GM19452 (cell line): ENCODE measurements at regions not wholly inside any gene's neighbourhood (a gene's known extent, or its start where the extent isn't known, plus 50 kb on each side); places are given as distances from the start of the nearest gene placed in this dataset.
A peak's percentile ranks its signal among the peaks of the same experiment; 100 is the strongest.
"Not testable (repeated sequence)": the region's sequence is repeated elsewhere in the genome, so short reads cannot be mapped to it uniquely, and the experiment has no call there.

Experiments used
- ATAC-seq: cut with Tn5 transposase; IDR thresholded peaks from one replicate; pipeline ENCODE4 v1.9.1; 2021; ENCODE audit not compliant: unreplicated experiment

- ATAC-seq = no peak
Observed at GRCh38 chr14:24744641-24745040, 110.7 kb upstream of the GZMB start.

GRCh38 chr14:24741871-24742270 lies 107.9 kb upstream of the GZMB start:
- no peak for ATAC-seq

GRCh38 chr14:24735984-24736630 lies 102.1 kb upstream of the GZMB start:
- ATAC-seq = no peak

DNA sequence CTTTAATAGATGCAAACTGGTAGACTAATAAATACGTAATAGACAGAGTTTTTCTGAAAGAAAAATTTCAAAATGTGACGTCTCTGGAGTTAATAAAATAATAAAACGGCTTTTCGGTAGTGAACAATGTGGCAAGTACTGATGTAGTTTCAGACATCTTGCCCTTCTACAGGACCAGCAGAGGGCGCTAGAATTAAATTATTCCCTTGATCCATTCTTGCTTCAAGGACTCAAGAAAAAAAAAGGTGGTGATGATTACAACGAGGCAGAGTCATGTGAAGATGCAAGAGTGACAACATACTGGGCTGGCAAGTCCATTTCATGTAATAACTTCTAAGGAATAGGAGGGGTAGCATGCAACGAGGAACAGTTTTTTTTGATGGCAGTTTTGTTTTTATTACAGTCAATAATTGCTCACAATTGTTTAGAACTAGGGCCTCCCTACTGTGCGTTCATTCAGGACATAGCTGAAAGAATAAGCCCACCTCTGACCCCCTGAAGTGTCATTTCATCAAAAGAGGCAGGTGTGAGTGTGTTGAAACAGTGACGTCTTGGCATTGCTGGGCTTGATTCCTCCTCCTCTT lies 101.0 kb upstream of the GZMB start:
- no peak for ATAC-seq

DNA sequence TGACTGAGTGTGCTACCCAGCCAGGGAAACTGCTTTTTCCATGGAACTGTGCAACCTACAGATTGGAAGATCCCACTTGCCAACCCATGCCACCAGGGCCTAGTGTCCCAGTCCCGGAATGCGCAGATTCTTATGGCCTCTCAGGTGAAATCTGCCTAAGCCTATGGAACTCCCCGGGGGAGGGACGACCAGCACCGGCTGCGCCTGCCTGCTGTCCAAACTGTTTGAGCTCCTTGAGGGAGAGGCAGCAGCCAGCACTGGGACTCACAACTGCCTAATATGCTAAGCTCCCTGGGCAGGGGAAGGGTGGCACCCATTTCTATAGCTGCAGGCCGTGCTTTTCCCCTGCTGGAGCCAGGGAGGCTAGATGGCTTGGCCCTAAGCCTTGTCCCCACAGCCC lies 92.5 kb upstream of the GZMB start:
- ATAC-seq = no peak

GRCh38 chr14:24725311-24725710 lies 91.3 kb upstream of the GZMB start:
- no peak for ATAC-seq

- ATAC-seq = no peak
Observed at GRCh38 chr14:24721775-24722174, 87.8 kb upstream of the GZMB start.

DNA sequence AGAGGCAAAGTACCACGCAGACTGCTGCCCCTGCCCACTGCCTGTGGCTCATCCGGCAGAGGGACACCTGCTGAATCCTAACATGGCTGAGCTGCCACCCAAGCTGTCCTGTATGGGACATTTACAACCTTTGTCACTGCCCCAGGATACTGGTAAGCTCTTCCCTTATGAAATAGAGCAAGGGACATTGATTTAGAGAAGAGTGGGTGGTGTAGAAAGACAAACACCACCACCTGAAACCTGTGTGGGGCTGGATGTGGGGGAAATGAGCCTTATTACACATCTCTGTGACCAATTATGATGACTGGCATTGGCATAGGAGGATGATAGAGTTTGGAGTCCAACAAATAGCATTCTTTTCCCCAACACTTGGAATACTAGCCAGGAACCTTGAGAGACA lies 81.2 kb upstream of the GZMB start:
- no peak for ATAC-seq

GRCh38 chr14:24713404-24713803 lies 79.4 kb upstream of the GZMB start:
- ATAC-seq = no peak

GRCh38 chr14:24712909-24713308 lies 78.9 kb upstream of the GZMB start:
- no peak for ATAC-seq

DNA sequence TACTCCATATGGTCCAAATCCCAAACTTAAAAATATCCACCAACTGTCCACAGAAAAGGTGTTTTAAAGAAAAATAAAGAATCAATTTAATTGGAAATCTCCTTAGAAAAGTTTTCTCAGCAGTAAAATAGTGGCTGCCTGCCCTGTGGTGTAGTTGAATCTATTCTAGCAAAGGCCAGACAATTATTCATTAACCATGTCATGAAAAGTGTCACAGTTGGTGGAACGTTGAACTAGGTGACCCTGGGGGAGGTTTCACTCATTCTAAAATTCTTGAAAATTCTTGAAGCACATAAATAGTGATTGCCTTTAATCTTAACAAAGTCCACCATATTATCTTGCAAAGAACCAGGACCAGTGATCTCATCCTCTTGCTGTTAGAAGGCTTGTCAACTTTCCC lies 78.4 kb upstream of the GZMB start:
- no peak for ATAC-seq

- ATAC-seq = no peak
Observed at GRCh38 chr14:24710403-24711112, 76.6 kb upstream of the GZMB start.

DNA sequence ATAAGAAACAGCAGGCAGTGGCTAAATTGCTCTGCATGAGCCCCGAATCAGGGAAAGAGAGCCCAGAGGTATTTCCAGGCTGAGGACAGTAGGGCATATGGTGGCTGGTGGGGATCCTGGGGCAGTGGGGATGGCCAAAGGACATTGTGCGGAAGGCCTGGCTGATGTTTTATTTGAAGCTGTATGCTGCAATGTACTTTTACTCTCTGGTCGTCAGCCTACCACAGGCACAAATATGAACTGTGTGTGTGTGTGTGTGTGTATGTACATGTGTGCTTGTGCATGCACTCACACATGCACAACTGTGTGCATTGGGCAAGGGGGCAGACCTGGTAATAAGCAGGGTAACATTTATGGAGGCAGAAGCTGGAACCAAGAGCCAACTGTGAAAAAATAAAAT lies 74.7 kb upstream of the GZMB start:
- no peak for ATAC-seq

DNA sequence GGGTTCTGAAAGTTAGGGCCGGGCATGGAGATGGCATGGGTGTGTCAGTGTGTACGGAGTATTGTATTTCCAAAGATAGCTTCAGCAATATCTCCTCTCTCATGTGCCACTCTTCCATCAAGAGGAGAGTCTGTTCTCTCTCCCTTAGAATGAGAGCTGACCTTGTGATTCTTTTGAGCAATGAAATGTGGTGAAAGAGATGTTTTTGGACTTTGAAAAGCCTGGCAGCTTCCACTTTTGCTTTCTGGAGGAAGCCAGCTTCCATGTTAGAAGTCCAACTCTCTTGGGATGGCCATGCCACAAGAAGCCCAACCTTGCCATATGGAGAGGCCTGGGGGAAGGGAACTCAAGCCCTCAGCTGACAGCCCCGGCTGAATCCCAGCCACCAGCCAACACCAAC lies 72.4 kb upstream of the GZMB start:
- no peak for ATAC-seq

DNA sequence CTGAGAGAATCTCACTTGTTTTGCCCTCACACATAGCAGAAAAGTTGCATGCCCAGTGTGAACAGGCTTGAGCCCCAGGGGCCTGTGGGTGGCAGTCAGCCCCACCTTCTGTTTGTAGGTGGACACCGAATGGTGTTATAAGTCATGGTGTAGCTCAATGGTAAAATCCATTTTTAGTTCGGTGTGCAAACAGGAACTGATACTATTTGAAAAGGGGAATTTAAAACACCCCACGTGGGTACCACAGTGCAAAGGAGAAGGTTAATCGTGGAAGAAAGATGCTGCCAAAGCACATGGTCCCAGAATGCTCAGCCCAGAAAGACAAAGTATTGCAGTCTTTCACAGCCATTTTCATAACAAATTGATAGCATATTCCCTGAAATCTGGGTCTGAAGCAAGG lies 71.8 kb upstream of the GZMB start:
- peak; percentile 86 for ATAC-seq

DNA sequence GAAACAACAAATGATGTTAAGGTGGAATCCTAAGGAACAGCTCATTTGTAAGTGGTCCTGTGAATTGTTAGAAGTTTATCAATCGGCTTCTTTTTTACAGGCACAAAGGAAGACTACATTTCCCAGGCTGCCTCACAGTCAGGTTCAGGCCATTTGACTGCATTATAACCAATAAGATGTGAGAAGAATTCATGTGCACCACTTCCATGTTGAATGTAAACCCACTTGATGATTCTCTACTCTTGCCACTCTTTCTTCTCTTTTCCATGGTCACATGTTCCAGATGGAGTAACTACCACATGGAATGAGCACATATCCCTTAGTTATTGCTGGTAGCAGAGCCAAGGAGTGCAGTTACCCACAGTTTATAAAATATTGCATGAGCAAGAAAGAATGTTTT lies 67.1 kb upstream of the GZMB start:
- no peak for ATAC-seq

- ATAC-seq = no peak
Observed at GRCh38 chr14:24700511-24700910, 66.5 kb upstream of the GZMB start.

- ATAC-seq = peak; percentile 54
Observed at GRCh38 chr14:24699052-24699451, 65.1 kb upstream of the GZMB start.

DNA sequence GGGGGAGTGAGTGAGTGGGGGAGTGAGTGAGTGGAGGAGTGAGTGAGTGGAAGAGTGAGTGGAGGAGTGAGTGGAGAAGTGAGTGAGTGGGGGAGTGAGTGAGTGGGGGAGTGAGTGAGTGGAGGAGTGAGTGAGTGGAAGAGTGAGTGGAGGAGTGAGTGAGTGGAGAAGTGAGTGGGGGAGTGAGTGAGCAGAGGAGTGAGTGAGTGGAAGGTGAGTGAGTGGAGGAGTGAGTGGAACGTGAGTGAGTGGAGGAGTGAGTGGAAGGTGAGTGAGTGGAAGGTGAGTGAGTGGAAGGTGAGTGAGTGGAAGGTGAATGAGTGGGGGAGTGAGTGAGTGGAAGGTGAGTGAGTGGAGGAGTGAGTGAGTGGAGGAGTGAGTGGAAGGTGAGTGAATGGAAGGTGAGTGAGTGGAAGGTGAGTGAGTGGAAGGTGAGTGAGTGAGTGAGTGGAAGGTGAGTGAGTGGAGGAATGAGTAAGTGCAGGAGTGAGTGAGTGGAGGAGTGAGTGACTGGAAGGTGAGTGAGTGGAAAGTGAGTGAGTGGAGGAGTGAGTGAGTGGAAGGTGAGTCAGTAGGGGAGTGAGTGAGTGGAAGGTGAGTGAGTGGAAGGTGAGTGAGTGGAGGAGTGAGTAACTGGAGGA lies 62.4 kb upstream of the GZMB start:
- not testable (repeated sequence) for ATAC-seq

- ATAC-seq = peak; percentile 58
Observed at GRCh38 chr14:24695265-24696241, 61.6 kb upstream of the GZMB start.

GRCh38 chr14:24694680-24695079 lies 60.7 kb upstream of the GZMB start:
- ATAC-seq = no peak
